ENCODE measurements at regions not wholly inside any gene's neighbourhood (a gene's known extent, or its start where the extent isn't known, plus 50 kb on each side); places are given as distances from the start of the nearest gene placed in this dataset.

GRCh38 chr21:19853709-19854575 lies 1144.3 kb upstream of the NCAM2 start:
- TF ChIP-seq SUZ12 (IDR thresholded peaks at IDR 0.05) (no peak), SP1 (IDR thresholded peaks at IDR 0.05) (no peak), HDGF (IDR thresholded peaks at IDR 0.05; ENCODE audit: borderline replicate concordance) (no peak), BHLHE40 (IDR thresholded peaks at IDR 0.05; ENCODE audit: borderline replicate concordance) (no peak), FOXM1 (IDR thresholded peaks at IDR 0.05; ENCODE audit: borderline replicate concordance) (no peak), CTBP1 (IDR thresholded peaks at IDR 0.05; ENCODE audit: borderline replicate concordance) (no peak), PKNOX1 (IDR thresholded peaks at IDR 0.05) (no peak), ELF4 (IDR thresholded peaks at IDR 0.05) (no peak)

Measured in HEK293T (cell line).